BLaER1 (cell line): ENCODE measurements at regions not wholly inside any gene's neighbourhood (a gene's known extent, or its start where the extent isn't known, plus 50 kb on each side); places are given as distances from the start of the nearest gene placed in this dataset.

ENCODE experiments used
- H3K27ac ChIP-seq: shearing (Covaris generic); formaldehyde crosslinking; 2 replicates; pipeline ENCODE4 v1.8.1; 2022
- H3K27me3 ChIP-seq: shearing (Covaris generic); formaldehyde crosslinking; 2 replicates; pipeline ENCODE4 v1.8.1; 2022
- H3K36me3 ChIP-seq: shearing (Covaris generic); formaldehyde crosslinking; 2 replicates; pipeline ENCODE4 v1.8.1; 2022
- H3K4me1 ChIP-seq: shearing (Covaris generic); formaldehyde crosslinking; 2 replicates; pipeline ENCODE4 v1.8.1; 2022
- H3K4me2 ChIP-seq: shearing (Covaris generic); formaldehyde crosslinking; 2 replicates; pipeline ENCODE4 v1.8.1; 2022
- H3K4me3 ChIP-seq: shearing (Covaris generic); formaldehyde crosslinking; 2 replicates; pipeline ENCODE4 v1.8.1; 2022
- H3K9ac ChIP-seq: shearing (Covaris generic); formaldehyde crosslinking; 2 replicates; pipeline ENCODE4 v1.8.1; 2022
- H3K9me3 ChIP-seq: shearing (Covaris generic); formaldehyde crosslinking; 2 replicates; pipeline ENCODE4 v1.8.1; 2022
- H4K20me1 ChIP-seq: shearing (Covaris generic); formaldehyde crosslinking; 2 replicates; pipeline ENCODE4 v1.8.1; 2022
- Cebpa-rat ChIP-seq: shearing (Covaris generic); IDR thresholded peaks from 2 replicates; pipeline ENCODE4 v1.8.1; 2022

DNA sequence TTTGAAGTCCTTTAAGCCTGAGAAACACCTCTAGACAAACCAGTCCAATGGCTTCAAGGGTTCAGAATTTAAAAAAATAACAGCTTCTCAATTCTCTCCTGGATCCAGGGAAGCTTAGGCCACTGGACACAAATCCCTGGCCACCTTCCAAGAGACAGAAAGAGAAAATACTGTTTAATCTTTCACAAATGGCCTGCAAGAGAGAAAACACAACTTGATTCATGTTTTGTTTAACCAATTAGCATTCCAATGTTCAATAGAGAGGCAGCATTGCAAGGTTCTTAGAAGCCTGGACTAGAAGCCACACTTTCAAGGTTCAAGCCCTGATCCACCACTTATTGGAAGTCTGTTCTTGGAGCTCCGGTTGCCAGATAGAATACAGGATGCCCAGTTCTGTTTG is 109.0 kb upstream of the PARD3B start:
- H3K9ac ChIP-seq = no peak overlapping the region
- H3K9me3 ChIP-seq = peaks cover 8% of the 10 kb centered on the region
- H4K20me1 ChIP-seq = no peaks in the 10 kb centered on the region
- H3K4me2 ChIP-seq = no peak overlapping the region
- H3K27ac ChIP-seq = no peak overlapping the region
- no peaks in the 10 kb centered on the region for H3K4me1 ChIP-seq
- no peak overlapping the region for H3K4me3 ChIP-seq
- TF ChIP-seq Cebpa-rat = no peak
- no peaks in the 10 kb centered on the region for H3K27me3 ChIP-seq
- no peaks in the 10 kb centered on the region for H3K36me3 ChIP-seq

DNA sequence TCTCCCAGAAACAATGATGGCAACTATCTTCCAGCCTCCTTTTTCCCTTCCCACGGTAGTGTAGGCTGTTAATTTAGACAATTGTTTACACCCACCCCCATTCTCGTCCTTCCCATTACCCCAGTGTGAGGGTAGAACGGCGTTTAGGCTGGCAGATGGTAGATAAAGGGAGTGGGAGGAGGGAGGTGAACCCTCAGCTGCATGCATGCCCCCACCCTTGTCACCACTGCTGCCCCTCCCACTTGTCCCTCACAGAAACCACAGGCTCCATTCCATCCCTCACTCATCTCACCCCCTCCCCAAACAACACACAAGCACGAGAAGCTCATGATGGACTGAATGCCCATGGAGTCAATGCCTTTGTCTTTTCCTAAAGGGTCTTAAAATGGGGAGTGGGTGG is 107.9 kb upstream of the PARD3B start:
- Histone ChIP-seq H3K4me1 (no peaks in the 10 kb centered on the region), H3K9ac (no peak overlapping the region), H4K20me1 (no peaks in the 10 kb centered on the region), H3K36me3 (no peaks in the 10 kb centered on the region), H3K9me3 (0 out of 2 replicates have a peak, but pooled peaks cover under 1% of the 10 kb centered on the region), H3K27me3 (no peaks in the 10 kb centered on the region), H3K4me3 (no peak overlapping the region), H3K27ac (no peak overlapping the region), H3K4me2 (no peak overlapping the region)
- TF ChIP-seq Cebpa-rat = no peak

DNA sequence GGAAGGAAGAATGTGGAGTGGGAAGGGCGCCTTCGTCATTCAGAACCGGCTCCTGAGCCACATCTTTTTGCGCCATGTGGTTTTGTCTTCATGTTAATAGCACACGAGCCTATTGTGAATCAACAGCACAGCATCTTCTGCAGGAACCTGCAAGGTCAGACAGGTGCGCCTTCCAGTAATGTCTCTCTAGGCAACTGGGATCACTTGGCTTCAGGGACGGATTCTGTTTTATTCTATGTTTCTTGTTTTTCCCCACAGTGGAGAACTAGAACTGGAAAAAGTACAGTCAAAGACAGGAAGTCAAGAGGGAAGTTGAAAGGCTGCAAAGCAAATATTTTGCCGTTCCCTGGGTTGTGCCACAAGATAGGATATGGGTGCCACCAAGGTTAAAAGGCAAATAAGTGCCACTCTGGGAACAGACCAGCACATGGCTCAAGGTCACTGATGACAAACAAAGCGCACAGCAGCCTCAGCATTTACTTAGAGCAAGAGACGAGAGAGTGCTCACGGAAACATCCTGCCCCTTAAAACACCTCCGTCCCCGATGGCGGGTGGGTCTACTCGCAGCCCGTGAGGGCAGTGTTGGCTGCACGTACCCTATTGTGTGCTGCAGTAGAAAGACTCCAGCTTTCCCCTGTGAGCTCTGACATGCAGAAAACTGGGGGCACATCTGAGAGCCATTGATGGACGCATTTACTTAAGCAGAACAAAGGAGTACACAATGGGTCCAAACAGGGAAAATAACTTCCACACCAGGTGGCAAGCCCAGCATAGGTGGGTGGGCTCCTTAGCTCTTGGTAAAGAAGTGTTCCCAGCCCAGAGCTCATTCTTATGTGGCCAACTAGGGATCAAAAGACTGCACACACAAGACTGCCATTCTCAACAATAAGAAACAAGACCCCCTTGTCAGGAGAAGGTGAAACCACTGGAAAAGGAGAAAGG is 107.2 kb upstream of the PARD3B start:
- no peak overlapping the region for H3K9ac ChIP-seq
- H3K4me2 ChIP-seq = no peak overlapping the region
- no peaks in the 10 kb centered on the region for H3K36me3 ChIP-seq
- no peak overlapping the region for H3K4me3 ChIP-seq
- no peaks in the 10 kb centered on the region for H3K4me1 ChIP-seq
- no peaks in the 10 kb centered on the region for H3K9me3 ChIP-seq
- no peaks in the 10 kb centered on the region for H4K20me1 ChIP-seq
- H3K27me3 ChIP-seq = no peaks in the 10 kb centered on the region
- H3K27ac ChIP-seq = no peak overlapping the region
- TF ChIP-seq Cebpa-rat = no peak

DNA sequence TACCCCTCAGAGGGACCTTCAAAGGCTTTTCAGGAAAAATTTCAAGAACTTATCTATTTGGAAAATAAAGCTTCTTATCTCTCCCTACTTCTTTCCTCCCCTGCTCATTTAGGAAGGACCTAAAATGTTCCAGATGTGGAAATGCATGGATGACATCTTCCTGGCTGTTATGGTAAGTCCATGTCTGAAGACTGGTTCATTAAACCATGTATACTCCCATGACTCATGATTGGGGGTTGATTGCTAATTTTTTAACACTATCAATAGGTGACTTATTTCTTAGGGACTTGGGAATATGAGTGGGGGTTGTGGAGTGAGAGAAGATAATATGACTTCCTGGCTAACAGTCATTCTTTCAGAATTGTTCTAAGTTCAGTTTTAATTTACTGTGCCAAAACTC is 104.0 kb upstream of the PARD3B start:
- H3K9ac ChIP-seq = no peak overlapping the region
- H3K27ac ChIP-seq = no peak overlapping the region
- no peaks in the 10 kb centered on the region for H3K27me3 ChIP-seq
- no peaks in the 10 kb centered on the region for H3K4me1 ChIP-seq
- H3K4me3 ChIP-seq = no peak overlapping the region
- no peak for TF ChIP-seq Cebpa-rat
- no peaks in the 10 kb centered on the region for H3K36me3 ChIP-seq
- H4K20me1 ChIP-seq = no peaks in the 10 kb centered on the region
- H3K9me3 ChIP-seq = 0 out of 2 replicates have a peak, but pooled peaks cover 7% of the 10 kb centered on the region
- no peak overlapping the region for H3K4me2 ChIP-seq

DNA sequence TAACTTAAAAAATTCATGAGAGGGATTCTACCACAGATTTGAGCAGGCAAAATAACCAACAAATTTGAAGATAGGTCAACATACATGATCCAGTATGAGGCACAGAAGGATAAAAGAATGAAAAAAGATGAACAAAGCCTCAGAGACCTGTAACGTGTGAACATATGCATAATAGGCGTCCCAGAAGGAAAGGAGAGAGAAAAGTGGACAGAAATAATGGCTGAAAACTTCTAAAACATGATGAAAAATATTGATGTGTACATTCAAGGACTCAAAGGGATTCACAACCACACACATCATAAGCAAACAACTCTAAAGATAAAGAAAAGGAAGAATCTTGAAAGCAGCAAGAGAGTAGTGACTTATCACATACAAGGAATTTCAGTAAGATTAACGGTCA is 100.1 kb upstream of the PARD3B start:
- TF ChIP-seq Cebpa-rat = no peak
- H3K9me3 ChIP-seq = 0 out of 2 replicates have a peak, but pooled peaks cover 7% of the 10 kb centered on the region
- H4K20me1 ChIP-seq = no peaks in the 10 kb centered on the region
- no peak overlapping the region for H3K4me3 ChIP-seq
- no peak overlapping the region for H3K4me2 ChIP-seq
- no peaks in the 10 kb centered on the region for H3K4me1 ChIP-seq
- no peaks in the 10 kb centered on the region for H3K27me3 ChIP-seq
- no peaks in the 10 kb centered on the region for H3K36me3 ChIP-seq
- H3K27ac ChIP-seq = no peak overlapping the region
- H3K9ac ChIP-seq = no peak overlapping the region

DNA sequence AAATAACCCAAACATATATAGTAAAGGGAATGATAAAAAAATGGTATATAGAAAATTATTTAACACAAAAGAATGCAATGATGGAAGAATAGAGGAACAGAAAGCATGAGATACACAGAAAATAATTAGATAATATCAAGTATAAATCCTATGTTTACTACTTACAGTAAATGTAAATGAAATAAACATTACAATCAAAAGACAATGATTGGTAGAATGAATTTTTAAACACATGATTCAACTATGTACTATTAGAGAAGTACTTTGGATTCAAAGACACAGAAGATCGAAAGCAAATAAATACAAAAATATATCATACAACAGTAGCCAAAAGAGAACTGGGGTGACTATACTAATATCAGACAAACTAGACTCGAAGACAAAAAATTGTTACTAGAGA is 97.6 kb upstream of the PARD3B start:
- H3K9me3 ChIP-seq = 0 out of 2 replicates have a peak, but pooled peaks cover 7% of the 10 kb centered on the region
- TF ChIP-seq Cebpa-rat = no peak
- no peaks in the 10 kb centered on the region for H3K4me1 ChIP-seq
- H3K36me3 ChIP-seq = no peaks in the 10 kb centered on the region
- no peaks in the 10 kb centered on the region for H3K27me3 ChIP-seq
- no peak overlapping the region for H3K4me2 ChIP-seq
- H3K9ac ChIP-seq = no peak overlapping the region
- H3K4me3 ChIP-seq = no peak overlapping the region
- H3K27ac ChIP-seq = no peak overlapping the region
- no peaks in the 10 kb centered on the region for H4K20me1 ChIP-seq

DNA sequence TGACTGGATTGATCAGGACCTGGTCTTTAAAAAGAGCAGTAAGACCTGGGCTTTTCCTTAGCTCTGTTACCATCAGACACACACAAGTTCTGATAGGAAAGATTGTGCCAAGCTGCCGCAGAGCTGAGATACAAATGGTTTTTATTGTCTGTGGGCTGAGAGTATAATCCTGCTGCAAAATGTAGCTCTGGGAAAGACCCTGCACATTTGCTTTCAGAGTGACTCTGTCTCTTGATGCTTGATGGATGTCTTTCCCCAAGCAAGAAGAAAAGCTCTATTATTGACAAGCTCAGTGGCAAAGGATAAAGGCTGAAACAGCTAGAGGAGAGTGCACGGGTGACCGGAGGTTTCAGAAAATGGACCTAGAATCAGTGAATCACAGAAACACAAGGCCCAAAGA is 95.3 kb upstream of the PARD3B start:
- H3K9me3 ChIP-seq = 0 out of 2 replicates have a peak, but pooled peaks cover 7% of the 10 kb centered on the region
- H3K36me3 ChIP-seq = no peaks in the 10 kb centered on the region
- no peak overlapping the region for H3K4me2 ChIP-seq
- H4K20me1 ChIP-seq = no peaks in the 10 kb centered on the region
- no peaks in the 10 kb centered on the region for H3K27me3 ChIP-seq
- TF ChIP-seq Cebpa-rat = no peak
- H3K9ac ChIP-seq = no peak overlapping the region
- H3K4me1 ChIP-seq = no peaks in the 10 kb centered on the region
- no peak overlapping the region for H3K4me3 ChIP-seq
- no peak overlapping the region for H3K27ac ChIP-seq

DNA sequence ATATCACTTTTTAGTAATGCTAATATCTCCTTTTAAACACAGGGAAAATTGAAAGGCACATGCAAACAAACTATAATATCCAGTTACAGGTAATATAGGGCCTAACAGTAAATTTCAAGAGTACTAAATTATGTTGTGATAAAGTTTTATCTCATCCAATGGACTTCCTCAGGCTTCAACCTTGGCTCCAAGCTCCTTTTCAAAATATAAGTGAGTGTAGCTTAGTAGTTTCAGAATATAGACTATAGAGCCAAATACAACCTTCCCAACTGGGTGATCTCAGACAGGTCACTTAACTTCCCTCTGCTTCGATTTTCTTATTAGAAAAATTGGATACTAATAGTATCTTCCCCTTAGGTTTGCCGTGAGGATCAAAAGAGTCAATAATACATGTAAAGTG is 93.5 kb upstream of the PARD3B start:
- no peaks in the 10 kb centered on the region for H3K9me3 ChIP-seq
- no peaks in the 10 kb centered on the region for H3K36me3 ChIP-seq
- no peaks in the 10 kb centered on the region for H4K20me1 ChIP-seq
- no peak for TF ChIP-seq Cebpa-rat
- H3K4me2 ChIP-seq = no peak overlapping the region
- H3K9ac ChIP-seq = no peak overlapping the region
- no peaks in the 10 kb centered on the region for H3K4me1 ChIP-seq
- no peak overlapping the region for H3K4me3 ChIP-seq
- H3K27ac ChIP-seq = no peak overlapping the region
- no peaks in the 10 kb centered on the region for H3K27me3 ChIP-seq

DNA sequence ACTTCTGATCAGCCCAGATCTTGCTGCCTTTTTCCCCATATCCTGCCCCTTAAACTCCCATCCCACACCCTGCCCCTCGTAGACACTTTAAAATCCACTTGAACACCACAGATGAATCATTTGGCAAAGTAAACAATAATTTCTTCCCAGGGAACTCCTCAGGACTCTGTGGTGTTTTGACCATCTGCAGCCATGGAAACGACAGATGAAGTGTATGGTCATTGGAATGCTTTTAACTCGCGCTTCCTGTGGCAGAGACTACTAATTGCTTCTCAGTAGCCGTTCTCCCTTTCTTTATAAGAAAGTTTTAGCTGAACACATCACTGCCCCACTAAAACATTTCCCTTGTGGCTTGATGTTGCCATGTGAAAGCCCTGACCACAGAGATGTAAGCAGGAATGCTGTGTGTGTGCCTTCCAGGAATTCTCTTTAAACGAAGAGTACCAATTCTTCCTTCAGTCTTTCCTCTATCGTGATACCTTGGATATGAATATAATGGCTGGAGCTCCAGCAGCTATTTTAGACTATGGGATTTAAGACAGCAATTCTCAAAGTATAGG is 92.7 kb upstream of the PARD3B start:
- H3K4me2 ChIP-seq = no peak overlapping the region

DNA sequence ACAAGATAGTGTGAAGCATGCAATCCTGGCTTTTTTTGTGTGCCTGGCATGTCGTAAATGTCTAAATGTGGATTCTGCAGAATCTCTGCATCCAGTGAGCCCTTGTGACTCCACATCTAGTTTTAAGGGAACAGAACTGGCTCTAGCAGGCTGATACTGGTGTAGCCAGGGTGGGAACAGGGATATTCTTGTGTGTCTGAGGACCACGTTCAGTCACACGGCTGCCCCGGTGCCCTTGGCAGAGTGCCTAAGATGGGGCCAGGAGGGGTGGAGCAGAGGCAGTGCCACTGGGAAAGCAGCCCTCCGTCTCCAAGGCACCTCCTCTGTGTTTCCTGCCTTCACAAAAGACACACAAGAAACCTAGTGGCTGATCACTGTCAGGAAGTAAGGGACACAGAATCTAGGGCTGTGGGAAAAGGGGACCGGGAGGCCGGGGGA is 91.5 kb upstream of the PARD3B start:
- Histone ChIP-seq H3K4me1 (no peaks in the 10 kb centered on the region), H3K27ac (no peak overlapping the region), H3K4me2 (no peak overlapping the region)

More for the DNA sequence above, 92.7 kb upstream of the PARD3B start:
- no peak overlapping the region for H3K4me3 ChIP-seq
- H3K4me1 ChIP-seq = no peaks in the 10 kb centered on the region
- H3K36me3 ChIP-seq = no peaks in the 10 kb centered on the region
- no peaks in the 10 kb centered on the region for H4K20me1 ChIP-seq
- H3K9me3 ChIP-seq = no peaks in the 10 kb centered on the region
- H3K9ac ChIP-seq = no peak overlapping the region
- H3K27ac ChIP-seq = no peak overlapping the region
- H3K27me3 ChIP-seq = no peaks in the 10 kb centered on the region
- no peak for TF ChIP-seq Cebpa-rat

More for the DNA sequence above, 91.5 kb upstream of the PARD3B start:
- no peak overlapping the region for H3K4me3 ChIP-seq
- no peaks in the 10 kb centered on the region for H3K27me3 ChIP-seq
- no peak for TF ChIP-seq Cebpa-rat
- no peaks in the 10 kb centered on the region for H4K20me1 ChIP-seq
- H3K9me3 ChIP-seq = no peaks in the 10 kb centered on the region
- no peak overlapping the region for H3K9ac ChIP-seq
- no peaks in the 10 kb centered on the region for H3K36me3 ChIP-seq
